ENCODE measurements at regions not wholly inside any gene's neighbourhood (a gene's known extent, or its start where the extent isn't known, plus 50 kb on each side); places are given as distances from the start of the nearest gene placed in this dataset.

- Histone ChIP-seq H3K36me3 (ENCODE audit: insufficient read depth, low read length) (no peaks in the 10 kb centered on the region), H3K79me2 (replicated peaks; ENCODE audit: insufficient read depth, low read length) (no peaks in the 10 kb centered on the region), H3K9me3 (ENCODE audit: low read length) (no peaks in the 10 kb centered on the region), H3F3A (ENCODE audit: insufficient read depth, low read length, poor library complexity, severe bottlenecking) (no peaks in the 10 kb centered on the region), H3K9ac (ENCODE audit: low read length) (no peak overlapping the region), H3K9me2 (ENCODE audit: insufficient read depth, low read length) (no peaks in the 10 kb centered on the region), H3K4me3 (ENCODE audit: low read length) (no peak overlapping the region), H3K27ac (ENCODE audit: low read length) (no peak overlapping the region), H3K4me2 (ENCODE audit: low read length) (no peak overlapping the region), H2AFZ (ENCODE audit: low read depth, low read length) (no peak overlapping the region), H4K20me1 (ENCODE audit: insufficient read depth) (no peaks in the 10 kb centered on the region), H3K27me3 (ENCODE audit: insufficient read depth, low read depth, low read length) (no peaks in the 10 kb centered on the region)
- TF ChIP-seq POLR2AphosphoS5 (IDR thresholded peaks at IDR 0.05) (no peak), TAF1 (IDR thresholded peaks at IDR 0.05; ENCODE audit: low read depth) (no peak), EZH2 (IDR thresholded peaks at IDR 0.05; ENCODE audit: borderline replicate concordance, insufficient read depth, low read length, poor library complexity, severe bottlenecking) (no peak), MXI1 (conservative IDR thresholded peaks at IDR 0.05; ENCODE audit: poor library complexity, severe bottlenecking) (no peak), CTCF (IDR thresholded peaks at IDR 0.05; ENCODE audit: poor library complexity, severe bottlenecking) (no peak), SMC3 (conservative IDR thresholded peaks at IDR 0.05; ENCODE audit: poor library complexity) (no peak), EP300 (conservative IDR thresholded peaks at IDR 0.05; ENCODE audit: poor library complexity, severe bottlenecking) (no peak), RAD21 (conservative IDR thresholded peaks at IDR 0.05) (no peak)
- TF ChIP-seq, protein P1, sequence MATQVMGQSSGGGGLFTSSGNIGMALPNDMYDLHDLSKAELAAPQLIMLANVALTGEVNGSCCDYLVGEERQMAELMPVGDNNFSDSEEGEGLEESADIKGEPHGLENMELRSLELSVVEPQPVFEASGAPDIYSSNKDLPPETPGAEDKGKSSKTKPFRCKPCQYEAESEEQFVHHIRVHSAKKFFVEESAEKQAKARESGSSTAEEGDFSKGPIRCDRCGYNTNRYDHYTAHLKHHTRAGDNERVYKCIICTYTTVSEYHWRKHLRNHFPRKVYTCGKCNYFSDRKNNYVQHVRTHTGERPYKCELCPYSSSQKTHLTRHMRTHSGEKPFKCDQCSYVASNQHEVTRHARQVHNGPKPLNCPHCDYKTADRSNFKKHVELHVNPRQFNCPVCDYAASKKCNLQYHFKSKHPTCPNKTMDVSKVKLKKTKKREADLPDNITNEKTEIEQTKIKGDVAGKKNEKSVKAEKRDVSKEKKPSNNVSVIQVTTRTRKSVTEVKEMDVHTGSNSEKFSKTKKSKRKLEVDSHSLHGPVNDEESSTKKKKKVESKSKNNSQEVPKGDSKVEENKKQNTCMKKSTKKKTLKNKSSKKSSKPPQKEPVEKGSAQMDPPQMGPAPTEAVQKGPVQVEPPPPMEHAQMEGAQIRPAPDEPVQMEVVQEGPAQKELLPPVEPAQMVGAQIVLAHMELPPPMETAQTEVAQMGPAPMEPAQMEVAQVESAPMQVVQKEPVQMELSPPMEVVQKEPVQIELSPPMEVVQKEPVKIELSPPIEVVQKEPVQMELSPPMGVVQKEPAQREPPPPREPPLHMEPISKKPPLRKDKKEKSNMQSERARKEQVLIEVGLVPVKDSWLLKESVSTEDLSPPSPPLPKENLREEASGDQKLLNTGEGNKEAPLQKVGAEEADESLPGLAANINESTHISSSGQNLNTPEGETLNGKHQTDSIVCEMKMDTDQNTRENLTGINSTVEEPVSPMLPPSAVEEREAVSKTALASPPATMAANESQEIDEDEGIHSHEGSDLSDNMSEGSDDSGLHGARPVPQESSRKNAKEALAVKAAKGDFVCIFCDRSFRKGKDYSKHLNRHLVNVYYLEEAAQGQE (IDR thresholded peaks at IDR 0.05; ENCODE audit: borderline replicate concordance), result no peak
These were observed 148.9 kb upstream of the SLC13A1 start for GRCh38 chr7:123348690-123349089.

- Histone ChIP-seq H3K36me3 (ENCODE audit: insufficient read depth, low read length) (no peaks in the 10 kb centered on the region), H3F3A (ENCODE audit: insufficient read depth, low read length, poor library complexity, severe bottlenecking) (no peaks in the 10 kb centered on the region), H4K20me1 (ENCODE audit: insufficient read depth) (no peaks in the 10 kb centered on the region), H3K9me2 (ENCODE audit: insufficient read depth, low read length) (no peaks in the 10 kb centered on the region), H3K9ac (ENCODE audit: low read length) (no peak overlapping the region), H3K4me3 (ENCODE audit: low read length) (no peak overlapping the region), H3K9me3 (ENCODE audit: low read length) (no peaks in the 10 kb centered on the region), H2AFZ (ENCODE audit: low read depth, low read length) (no peak overlapping the region), H3K4me2 (ENCODE audit: low read length) (no peak overlapping the region), H3K27me3 (ENCODE audit: insufficient read depth, low read depth, low read length) (no peaks in the 10 kb centered on the region), H3K27ac (ENCODE audit: low read length) (no peak overlapping the region), H3K79me2 (replicated peaks; ENCODE audit: insufficient read depth, low read length) (no peaks in the 10 kb centered on the region)
- TF ChIP-seq TAF1 (IDR thresholded peaks at IDR 0.05; ENCODE audit: low read depth) (no peak), POLR2AphosphoS5 (IDR thresholded peaks at IDR 0.05) (no peak), EP300 (conservative IDR thresholded peaks at IDR 0.05; ENCODE audit: poor library complexity, severe bottlenecking) (no peak), RAD21 (conservative IDR thresholded peaks at IDR 0.05) (no peak)
- TF ChIP-seq, protein P1 (IDR thresholded peaks at IDR 0.05; ENCODE audit: borderline replicate concordance), result no peak
These were observed 147.0 kb upstream of the SLC13A1 start for GRCh38 chr7:123346766-123347165.

Measured in neural cell (in vitro differentiated cells).